Kidney epithelial cell (primary cell): ENCODE measurements at regions not wholly inside any gene's neighbourhood (a gene's known extent, or its start where the extent isn't known, plus 50 kb on each side); places are given as distances from the start of the nearest gene placed in this dataset.

Source experiments
- DNase-seq: peaks from one replicate; pipeline ENCODE4 v3.0.0-alpha.2; 2010; ENCODE audit warnings: low read depth
- H3K27me3 ChIP-seq: 2 replicates; pipeline ENCODE4 v1.6.0; 2011; ENCODE audit warnings: low read length; ENCODE audit not compliant: control insufficient read depth, insufficient read depth
- H3K36me3 ChIP-seq: 2 replicates; pipeline ENCODE4 v1.5.1; 2011; ENCODE audit warnings: low read length; ENCODE audit not compliant: control insufficient read depth, insufficient read depth
- H3K4me3 ChIP-seq: 2 replicates; pipeline ENCODE4 v1.5.1; 2011; ENCODE audit warnings: low read depth, mild to moderate bottlenecking, control low read depth, low read length
- CTCF ChIP-seq: IDR thresholded peaks from 2 replicates; pipeline ENCODE4 v1.5.1; 2011; ENCODE audit warnings: mild to moderate bottlenecking, moderate library complexity, low read length, control low read depth, inconsistent platforms; ENCODE audit not compliant: insufficient read depth, poor library complexity, severe bottlenecking

GRCh38 chr17:33352526-33352925, 59.4 kb upstream of the ASIC2 start:
- H3K27me3 ChIP-seq: no peaks in the 10 kb centered on the region
- no peak for TF ChIP-seq CTCF
- no peak for DNase-seq
- H3K4me3 ChIP-seq: no peak overlapping the region
- H3K36me3 ChIP-seq: no peaks in the 10 kb centered on the region

GRCh38 chr17:33356266-33356665, 63.2 kb upstream of the ASIC2 start:
- Histone ChIP-seq H3K27me3 (no peaks in the 10 kb centered on the region), H3K36me3 (no peaks in the 10 kb centered on the region), H3K4me3 (no peak overlapping the region)
- no peak for TF ChIP-seq CTCF
- DNase-seq: no peak

- Histone ChIP-seq H3K36me3 (no peaks in the 10 kb centered on the region), H3K4me3 (no peak overlapping the region), H3K27me3 (no peaks in the 10 kb centered on the region)
- TF ChIP-seq CTCF: no peak
- DNase-seq: no peak
Observed at GRCh38 chr17:33363475-33363874, 70.4 kb upstream of the ASIC2 start.

- H3K36me3 ChIP-seq: no peaks in the 10 kb centered on the region
- no peaks in the 10 kb centered on the region for H3K27me3 ChIP-seq
- TF ChIP-seq CTCF: no peak
- DNase-seq: no peak
- no peak overlapping the region for H3K4me3 ChIP-seq
Observed at GRCh38 chr17:33366960-33367359, 73.9 kb upstream of the ASIC2 start.

- no peak for TF ChIP-seq CTCF
- Histone ChIP-seq H3K27me3 (no peaks in the 10 kb centered on the region), H3K36me3 (no peaks in the 10 kb centered on the region), H3K4me3 (no peak overlapping the region)
- no peak for DNase-seq
Observed at GRCh38 chr17:33369149-33369548, 76.1 kb upstream of the ASIC2 start.

- Histone ChIP-seq H3K27me3 (no peaks in the 10 kb centered on the region), H3K4me3 (no peak overlapping the region), H3K36me3 (no peaks in the 10 kb centered on the region)
- no peak for TF ChIP-seq CTCF
- no peak for DNase-seq
Observed at GRCh38 chr17:33369876-33370275, 76.8 kb upstream of the ASIC2 start.
